ENCODE measurements at regions not wholly inside any gene's neighbourhood (a gene's known extent, or its start where the extent isn't known, plus 50 kb on each side); places are given as distances from the start of the nearest gene placed in this dataset.

DNA sequence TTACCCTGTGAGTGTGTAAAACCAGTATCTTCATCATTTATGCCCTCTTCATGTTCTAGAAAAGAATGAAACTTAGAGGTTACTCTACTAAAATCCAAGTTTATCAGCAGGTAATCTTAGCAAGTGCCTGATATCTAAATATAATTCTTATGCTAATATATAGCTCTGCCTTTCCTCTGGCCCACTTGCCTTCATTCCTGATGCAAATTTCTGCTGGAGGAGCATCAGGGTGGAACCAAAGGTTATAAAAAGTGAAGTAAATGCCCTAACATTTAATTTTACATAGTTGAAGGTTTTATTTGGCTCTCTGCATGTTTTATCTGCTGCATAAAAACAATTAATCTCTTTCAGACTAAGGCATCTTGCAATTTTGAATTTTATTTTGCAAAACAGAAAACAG is 936.2 kb downstream of the ROBO2 start:
- H3K4ac ChIP-seq (ENCODE audit: low read depth, low read length): no peak overlapping the region
- no peak overlapping the region for H2BK20ac ChIP-seq (ENCODE audit: low read depth, low read length, poor library complexity, severe bottlenecking)
- H3K4me2 ChIP-seq (ENCODE audit: insufficient read depth, insufficient read length, low read length): no peak overlapping the region
- no peak overlapping the region for H2BK5ac ChIP-seq (ENCODE audit: insufficient read length, low read length)
- no peak overlapping the region for H4K91ac ChIP-seq (ENCODE audit: insufficient read length, low read depth, low read length)
- no peak overlapping the region for H3T11ph ChIP-seq (ENCODE audit: low read length)
- Mint-ChIP-seq H3K27ac (no peak overlapping the region), H3K4me3 (no peak overlapping the region), H3K36me3 (ENCODE audit: insufficient read depth in 1 of 3, low read depth in 3 of 3) (no peaks in the 10 kb centered on the region; a peak in 1 of 7 replicates), H3K4me1 (peaks cover 9% of the 10 kb centered on the region in 2 experiments), H3K27me3 (ENCODE audit: low read depth) (no peaks in the 10 kb centered on the region), H3K9me3 (no peaks in the 10 kb centered on the region)
- no peaks in the 10 kb centered on the region for H3K4me1 ChIP-seq (ENCODE audit: insufficient read depth, low read length)
- no peak overlapping the region for H2BK15ac ChIP-seq (ENCODE audit: low read depth, low read length)
- no peak overlapping the region for H3K9ac ChIP-seq (ENCODE audit: extremely low read depth, insufficient read length, low read length)
- DNase-seq: no peak
- H3K9me3 ChIP-seq (ENCODE audit: control insufficient read depth, low read depth, low read length): no peaks in the 10 kb centered on the region
- no peak overlapping the region for H4K8ac ChIP-seq (replicated peaks; ENCODE audit: insufficient read length, low read depth, low read length)
- no peaks in the 10 kb centered on the region for H3K23me2 ChIP-seq (ENCODE audit: insufficient read length, low read depth, low read length, poor library complexity, severe bottlenecking)
- TF ChIP-seq, protein P1, sequence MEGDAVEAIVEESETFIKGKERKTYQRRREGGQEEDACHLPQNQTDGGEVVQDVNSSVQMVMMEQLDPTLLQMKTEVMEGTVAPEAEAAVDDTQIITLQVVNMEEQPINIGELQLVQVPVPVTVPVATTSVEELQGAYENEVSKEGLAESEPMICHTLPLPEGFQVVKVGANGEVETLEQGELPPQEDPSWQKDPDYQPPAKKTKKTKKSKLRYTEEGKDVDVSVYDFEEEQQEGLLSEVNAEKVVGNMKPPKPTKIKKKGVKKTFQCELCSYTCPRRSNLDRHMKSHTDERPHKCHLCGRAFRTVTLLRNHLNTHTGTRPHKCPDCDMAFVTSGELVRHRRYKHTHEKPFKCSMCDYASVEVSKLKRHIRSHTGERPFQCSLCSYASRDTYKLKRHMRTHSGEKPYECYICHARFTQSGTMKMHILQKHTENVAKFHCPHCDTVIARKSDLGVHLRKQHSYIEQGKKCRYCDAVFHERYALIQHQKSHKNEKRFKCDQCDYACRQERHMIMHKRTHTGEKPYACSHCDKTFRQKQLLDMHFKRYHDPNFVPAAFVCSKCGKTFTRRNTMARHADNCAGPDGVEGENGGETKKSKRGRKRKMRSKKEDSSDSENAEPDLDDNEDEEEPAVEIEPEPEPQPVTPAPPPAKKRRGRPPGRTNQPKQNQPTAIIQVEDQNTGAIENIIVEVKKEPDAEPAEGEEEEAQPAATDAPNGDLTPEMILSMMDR (conservative IDR thresholded peaks at IDR 0.05): no peak
- no peak overlapping the region for H2BK12ac ChIP-seq (ENCODE audit: insufficient read length, low read depth, low read length)
- no peak overlapping the region for H4K5ac ChIP-seq (ENCODE audit: insufficient read length, low read depth, low read length)
- no peak overlapping the region for H3K23ac ChIP-seq (ENCODE audit: insufficient read length, low read depth, low read length)
- H3K14ac ChIP-seq (ENCODE audit: insufficient read depth, low read length): no peak overlapping the region
- H3K27me3 ChIP-seq (ENCODE audit: insufficient read depth, low read length): no peaks in the 10 kb centered on the region
- no peak overlapping the region for H3K18ac ChIP-seq (ENCODE audit: insufficient read length, low read depth, low read length)
- no peaks in the 10 kb centered on the region for H4K20me1 ChIP-seq (ENCODE audit: control insufficient read depth, insufficient read depth, insufficient read length)
- H3K79me1 ChIP-seq (ENCODE audit: insufficient read depth, low read depth, low read length, poor library complexity, severe bottlenecking): no peaks in the 10 kb centered on the region
- H2AK5ac ChIP-seq (ENCODE audit: insufficient read length, low read length): no peak overlapping the region
- H3K79me2 ChIP-seq (ENCODE audit: insufficient read depth, low read length): no peaks in the 10 kb centered on the region
- no peak overlapping the region for H2BK120ac ChIP-seq (ENCODE audit: low read depth, low read length, poor library complexity, severe bottlenecking)
- no peak overlapping the region for H2AFZ ChIP-seq (ENCODE audit: low read length)
- no peak overlapping the region for H3K27ac ChIP-seq (ENCODE audit: insufficient read length, low read depth, low read length)
- no peak overlapping the region for H3K56ac ChIP-seq (ENCODE audit: insufficient read length, low read depth, low read length)
